ENCODE measurements at regions not wholly inside any gene's neighbourhood (a gene's known extent, or its start where the extent isn't known, plus 50 kb on each side); places are given as distances from the start of the nearest gene placed in this dataset.
"Not testable (repeated sequence)": the region's sequence is repeated elsewhere in the genome, so short reads cannot be mapped to it uniquely, and the experiment has no call there.

DNA sequence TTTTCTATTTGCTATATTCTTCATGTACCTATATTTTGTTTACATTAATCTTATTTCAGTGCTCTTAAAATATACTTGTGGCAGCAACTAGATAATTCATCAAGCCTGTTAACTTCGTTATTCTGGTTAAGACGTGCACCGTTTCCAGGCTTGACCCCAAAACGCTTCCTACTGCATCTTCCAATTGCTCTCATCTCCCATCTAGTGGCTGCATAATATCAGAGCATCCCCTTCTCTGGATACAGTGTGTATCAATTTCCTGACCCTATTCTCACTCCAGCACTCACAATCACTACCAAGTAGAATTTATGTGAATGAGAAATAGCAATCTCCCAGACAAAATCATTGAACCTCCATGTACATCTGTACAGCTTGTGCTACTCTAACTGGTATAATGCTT lies 1280.3 kb upstream of the B3GALT2 start:
- DNase-seq (ENCODE audit: low read depth, low spot score): no peak

DNA sequence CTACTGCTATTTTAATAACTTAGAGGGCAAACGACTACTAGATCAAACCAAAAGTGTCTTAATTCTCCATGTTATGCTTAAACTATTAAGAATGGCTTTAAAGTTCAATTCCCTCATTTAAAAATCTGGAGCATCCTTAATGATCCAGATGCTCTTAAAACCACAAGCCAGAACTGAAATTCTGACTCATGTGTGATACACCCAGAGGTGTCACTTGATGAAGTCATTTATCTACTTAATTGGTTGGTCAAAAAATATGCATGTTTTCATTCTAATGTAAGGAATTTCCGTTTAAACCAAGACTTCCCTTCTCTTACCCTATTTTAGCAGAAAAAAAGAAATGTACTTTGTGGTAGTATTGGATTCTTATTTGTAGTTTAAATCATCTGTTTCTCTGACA lies 1261.2 kb upstream of the B3GALT2 start:
- no peak for DNase-seq (ENCODE audit: low read depth, low spot score)

DNA sequence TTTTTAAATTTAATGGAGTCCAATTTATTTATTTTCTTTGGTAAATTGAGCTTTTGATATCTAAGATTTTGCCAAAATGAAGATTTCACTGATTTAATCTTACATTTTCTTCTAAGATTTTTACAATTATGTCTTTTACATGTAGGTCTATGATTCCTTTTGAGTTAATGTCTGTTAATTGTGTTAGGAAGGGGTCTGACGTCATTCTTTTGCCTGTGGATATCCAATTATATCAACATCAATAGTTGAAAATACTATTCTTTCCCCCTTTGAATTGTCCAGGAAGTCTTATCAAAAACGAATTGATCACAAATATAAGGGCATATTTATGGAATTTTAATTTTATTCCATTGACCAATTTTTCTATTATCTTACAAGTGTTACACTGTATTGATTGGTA lies 1258.8 kb upstream of the B3GALT2 start:
- no peak for DNase-seq (ENCODE audit: low read depth, low spot score)

DNA sequence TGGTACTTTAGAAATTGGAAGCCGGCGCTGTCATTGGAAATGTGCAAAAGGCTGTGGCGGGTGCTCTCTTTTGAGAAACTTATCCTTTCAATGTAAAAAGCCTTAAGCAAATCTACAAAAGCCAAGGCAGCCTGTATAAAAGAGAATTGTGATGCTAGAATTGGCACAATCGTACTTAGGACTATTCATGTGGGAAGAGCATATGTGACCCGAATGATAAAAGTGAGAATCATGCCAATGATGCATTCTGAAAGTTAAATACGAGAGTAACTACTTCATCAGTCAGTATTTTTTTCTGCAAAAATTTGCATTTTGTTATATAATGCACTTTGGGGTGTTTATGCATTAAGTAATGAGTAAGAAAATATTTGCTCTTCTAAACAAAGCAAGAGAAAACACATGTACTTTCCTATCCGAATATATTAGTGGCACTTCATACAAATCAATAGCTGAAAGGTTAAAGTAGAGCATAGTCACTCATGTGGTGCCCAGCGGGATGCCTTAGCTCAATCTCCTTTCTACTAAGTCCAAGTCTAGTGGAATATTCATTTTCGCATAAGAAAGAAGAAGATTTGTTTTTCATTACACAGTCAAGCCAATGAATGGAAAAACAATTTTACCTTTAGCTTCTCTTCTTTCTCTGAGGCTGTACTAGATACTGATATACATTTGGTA lies 1256.6 kb upstream of the B3GALT2 start:
- DNase-seq (ENCODE audit: low read depth, low spot score): no peak

DNA sequence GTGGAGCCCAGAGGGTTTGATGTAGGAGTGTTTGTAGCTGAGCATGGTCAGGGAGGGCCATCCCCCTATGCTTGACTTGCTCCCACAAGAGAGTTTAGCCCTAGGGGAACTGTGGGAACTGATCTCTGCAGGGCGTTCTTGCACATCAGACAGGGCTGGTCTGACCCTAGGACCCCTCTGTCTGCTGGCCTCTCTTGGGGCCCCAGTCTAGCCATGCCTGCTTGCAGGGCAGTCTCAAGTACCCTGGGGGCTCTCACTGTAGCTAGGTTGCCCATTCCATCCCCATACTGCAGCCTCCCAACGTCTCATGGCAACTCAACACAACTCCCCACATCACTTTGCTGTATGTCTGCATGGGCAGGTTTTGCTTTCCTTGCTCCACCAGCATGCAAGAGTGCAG lies 1250.7 kb upstream of the B3GALT2 start:
- DNase-seq (ENCODE audit: low read depth, low spot score): no peak

DNA sequence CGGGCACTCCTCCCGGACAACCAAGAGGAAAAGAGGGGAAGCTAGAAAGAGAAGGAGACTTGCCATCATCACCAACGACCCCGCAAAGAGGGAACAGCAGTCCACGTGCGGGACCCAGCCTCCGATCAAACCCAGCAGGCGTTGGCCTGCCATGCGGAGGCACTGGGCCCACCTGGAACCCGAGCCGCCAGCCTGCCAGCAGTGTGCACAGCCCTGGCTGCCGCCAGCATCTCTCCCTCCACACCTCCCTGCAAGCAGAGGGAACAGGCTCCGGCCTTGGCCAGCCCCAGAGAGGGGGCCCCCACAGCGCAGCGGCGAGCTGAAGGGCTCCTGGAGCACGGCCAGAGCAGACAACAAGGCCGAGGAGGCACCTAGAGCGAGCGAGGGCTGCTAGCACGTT lies 1244.7 kb upstream of the B3GALT2 start:
- DNase-seq (ENCODE audit: low read depth, low spot score): no peak

DNA sequence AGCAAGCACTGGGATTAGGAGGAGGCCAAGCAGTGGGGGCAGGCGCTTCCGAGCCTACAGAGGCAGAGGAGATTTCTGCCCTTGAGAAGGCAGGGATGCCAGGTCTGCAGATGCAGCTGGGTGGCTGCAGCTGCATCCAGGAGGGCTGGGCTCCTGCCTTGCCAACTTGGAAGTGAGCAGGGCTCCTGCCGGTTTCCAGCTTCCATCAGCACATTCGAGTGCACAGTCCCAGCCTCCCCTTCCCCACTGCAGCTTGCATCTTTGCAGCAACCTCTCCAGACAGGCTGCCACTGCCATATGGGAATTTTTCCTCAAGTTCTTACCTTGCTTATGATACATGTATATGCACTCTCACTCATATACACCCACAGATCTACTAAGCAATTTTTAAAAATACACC lies 1234.3 kb upstream of the B3GALT2 start:
- DNase-seq (ENCODE audit: low read depth, low spot score): no peak

DNA sequence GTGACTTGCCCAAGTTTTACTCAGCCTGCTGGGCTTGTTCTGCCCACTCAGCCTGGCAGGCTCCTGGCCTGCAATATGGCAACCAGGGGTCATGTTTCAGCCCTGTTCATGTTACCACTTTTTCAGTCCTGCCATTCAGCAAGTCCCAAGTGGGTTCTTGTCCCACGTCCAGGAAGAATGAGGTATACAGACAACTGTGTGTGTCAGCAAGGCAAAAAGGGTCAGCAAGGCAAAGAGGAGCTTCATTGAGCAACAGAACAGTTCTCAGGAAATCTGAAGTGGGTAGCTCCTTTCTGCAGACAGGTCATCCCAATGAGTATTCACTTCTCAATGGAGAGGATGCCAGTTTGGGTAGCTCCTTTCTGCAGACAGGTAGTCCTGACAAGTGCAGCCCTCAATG lies 1233.3 kb upstream of the B3GALT2 start:
- DNase-seq (ENCODE audit: low read depth, low spot score): no peak

DNA sequence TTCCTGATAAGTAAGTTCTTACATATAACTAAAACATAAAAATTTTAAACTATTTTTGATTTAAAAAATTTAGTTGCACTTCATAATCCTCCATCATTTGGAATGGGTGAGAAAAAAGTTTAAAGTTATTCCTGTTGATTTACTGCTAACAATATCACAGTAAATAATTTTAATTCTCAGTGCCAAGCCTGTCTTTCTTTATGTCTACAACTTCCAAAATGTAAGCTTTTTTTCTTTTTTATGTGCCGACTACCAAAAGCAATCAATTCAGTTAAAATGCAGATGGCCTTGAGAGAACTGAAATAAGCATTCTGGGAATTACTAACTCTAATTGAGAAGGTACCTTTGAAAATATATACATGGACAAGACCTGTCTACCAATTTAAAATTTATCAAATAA lies 1224.3 kb upstream of the B3GALT2 start:
- DNase-seq (ENCODE audit: low read depth, low spot score): no peak

DNA sequence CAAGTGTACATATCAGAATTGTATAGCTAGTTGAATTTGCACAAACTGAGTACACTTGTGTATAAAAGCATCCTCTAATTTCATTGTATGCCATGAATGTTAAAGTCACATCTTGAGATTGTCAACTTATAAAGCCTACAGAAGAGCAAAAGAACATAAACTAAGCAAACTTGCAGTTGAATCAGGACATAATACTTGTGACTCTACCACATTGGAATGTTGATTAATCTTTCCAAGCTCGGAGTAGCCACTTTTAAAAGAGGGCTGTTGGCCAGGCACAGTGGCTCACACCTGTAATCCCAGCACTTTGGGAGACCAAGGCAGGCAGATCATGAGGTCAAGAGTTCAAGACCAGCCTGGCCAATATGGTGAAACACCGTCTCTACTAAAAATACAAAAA lies 1220.8 kb upstream of the B3GALT2 start:
- DNase-seq (ENCODE audit: low read depth, low spot score): not testable (repeated sequence)

DNA sequence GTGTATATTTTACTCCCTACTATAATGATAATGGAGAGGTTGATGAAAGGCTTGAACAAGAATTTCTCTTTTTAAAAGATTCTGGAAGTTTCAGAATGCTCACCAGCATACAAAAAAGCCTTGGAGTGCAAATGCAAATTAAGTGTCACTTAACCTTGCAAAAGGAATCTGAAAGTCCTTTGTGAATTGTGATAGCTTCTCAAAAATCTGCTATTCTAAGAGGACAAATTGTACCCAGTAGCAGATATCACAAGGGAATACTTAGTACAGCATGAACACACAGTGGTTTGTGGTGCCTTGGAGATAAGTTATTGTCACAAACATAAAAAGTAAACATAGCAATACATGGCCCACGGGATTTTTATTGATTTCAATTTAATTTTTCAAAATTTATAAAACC lies 1208.3 kb upstream of the B3GALT2 start:
- DNase-seq (ENCODE audit: low read depth, low spot score): no peak

DNA sequence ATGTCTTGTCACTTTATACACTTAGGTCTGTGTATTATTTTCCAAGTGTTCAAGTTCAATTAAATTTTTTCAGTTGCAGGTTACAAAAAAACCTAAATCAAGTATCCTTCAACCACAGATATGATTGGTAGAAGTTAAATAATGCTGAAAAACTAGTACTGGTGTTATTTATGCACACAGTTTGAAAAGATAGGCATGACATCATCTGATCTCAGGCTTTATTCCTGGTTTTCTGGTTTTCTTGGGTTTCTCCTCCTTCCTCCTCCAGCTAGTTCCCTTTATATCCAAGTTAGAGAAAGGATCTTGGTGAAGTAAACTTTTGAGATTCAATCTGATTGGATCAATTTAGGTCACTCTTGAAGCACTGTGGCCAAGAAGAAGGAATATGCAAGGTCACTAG lies 1201.1 kb upstream of the B3GALT2 start:
- DNase-seq (ENCODE audit: low read depth, low spot score): no peak

DNA sequence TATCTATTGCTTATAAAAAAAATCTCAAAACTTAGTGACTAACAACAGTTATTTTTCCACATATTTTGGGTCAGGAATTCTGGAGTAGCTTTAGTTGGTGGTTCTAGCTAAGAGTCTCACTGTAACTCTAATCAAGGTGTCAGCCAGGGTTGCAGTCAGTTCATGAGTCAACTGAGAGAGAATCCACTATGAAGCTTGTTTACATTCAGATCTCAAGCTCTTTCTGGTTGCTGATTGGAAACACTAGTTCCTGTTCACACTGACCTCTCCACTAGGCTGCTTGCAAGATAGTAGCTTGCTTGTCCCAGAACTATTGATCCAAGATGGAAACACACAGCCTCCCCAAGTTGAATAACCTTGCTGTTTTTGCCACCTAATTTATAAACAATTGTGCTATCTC lies 1192.1 kb upstream of the B3GALT2 start:
- DNase-seq (ENCODE audit: low read depth, low spot score): no peak

DNA sequence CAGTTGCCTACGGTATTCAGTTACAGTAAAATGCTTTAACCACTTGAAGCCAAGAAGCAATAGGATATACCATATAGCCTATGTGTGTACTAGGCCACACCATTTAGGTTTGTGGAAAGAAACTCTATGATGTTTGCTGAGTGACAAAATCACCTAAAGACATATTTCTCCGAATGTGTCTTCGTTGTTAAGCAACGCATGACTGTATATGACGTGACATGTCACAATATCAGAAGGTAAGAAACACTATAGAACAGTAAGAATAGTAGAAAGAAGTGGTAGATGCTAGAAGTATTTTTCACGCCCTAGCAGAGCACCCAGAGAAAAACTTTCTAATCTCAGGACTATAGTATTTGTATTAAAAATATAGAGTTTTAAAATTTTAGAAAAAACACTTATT lies 1188.2 kb upstream of the B3GALT2 start:
- no peak for DNase-seq (ENCODE audit: low read depth, low spot score)

DNA sequence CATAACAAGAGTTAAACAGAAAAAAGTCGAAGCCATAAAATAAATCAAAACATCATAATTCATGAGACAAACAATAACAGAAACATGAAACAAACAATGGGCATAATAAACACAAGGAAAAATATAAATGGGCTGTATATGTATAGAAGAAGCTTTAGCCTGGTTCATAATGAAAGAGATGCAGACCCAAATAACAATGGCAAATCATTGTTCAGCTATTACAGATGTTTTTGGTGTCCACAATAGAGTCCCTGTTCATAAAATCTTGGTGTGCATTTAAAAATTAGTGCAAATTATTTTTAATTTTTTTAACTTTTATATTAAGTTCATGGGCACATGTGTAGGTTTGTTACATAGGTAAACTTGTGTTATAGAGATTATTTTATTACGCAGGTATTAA lies 1185.9 kb upstream of the B3GALT2 start:
- no peak for DNase-seq (ENCODE audit: low read depth, low spot score)

DNA sequence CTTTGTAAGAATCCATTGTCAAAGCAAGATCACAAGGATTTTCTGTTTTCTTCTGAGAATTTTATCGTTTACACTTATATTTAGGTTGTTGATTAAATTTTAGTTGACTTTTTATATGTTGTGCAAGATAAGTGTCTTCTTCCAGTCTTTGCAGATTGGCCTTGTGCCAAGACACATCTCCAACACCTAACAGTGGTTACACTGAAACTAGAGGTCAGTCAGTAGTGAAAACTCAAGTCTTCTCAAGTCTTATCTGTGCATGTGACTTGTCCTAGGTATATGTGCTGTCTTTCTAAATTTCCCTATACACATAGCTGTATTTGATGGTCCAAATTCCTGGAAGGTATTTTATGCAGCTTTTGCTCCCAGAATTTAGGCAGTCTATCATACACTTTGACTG lies 1183.2 kb upstream of the B3GALT2 start:
- no peak for DNase-seq (ENCODE audit: low read depth, low spot score)

DNA sequence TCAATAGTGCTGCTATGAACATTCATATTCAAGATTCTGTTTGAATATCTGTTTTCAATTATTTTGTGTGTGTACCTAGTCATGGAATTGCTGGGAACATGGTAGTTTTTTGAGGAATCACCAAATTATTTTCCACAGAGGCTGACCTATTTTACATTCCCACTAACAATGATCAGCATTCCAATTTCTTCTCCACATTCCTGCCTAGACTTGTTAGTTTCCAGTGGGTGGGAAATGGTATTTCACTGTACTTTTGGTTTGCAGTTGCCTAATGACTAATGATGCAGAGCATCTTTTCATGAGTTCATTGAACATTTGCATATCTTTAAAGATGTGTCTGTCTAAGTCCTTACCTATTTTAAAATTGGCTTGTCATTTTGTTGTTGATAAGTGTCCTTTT lies 1182.6 kb upstream of the B3GALT2 start:
- no peak for DNase-seq (ENCODE audit: low read depth, low spot score)

DNA sequence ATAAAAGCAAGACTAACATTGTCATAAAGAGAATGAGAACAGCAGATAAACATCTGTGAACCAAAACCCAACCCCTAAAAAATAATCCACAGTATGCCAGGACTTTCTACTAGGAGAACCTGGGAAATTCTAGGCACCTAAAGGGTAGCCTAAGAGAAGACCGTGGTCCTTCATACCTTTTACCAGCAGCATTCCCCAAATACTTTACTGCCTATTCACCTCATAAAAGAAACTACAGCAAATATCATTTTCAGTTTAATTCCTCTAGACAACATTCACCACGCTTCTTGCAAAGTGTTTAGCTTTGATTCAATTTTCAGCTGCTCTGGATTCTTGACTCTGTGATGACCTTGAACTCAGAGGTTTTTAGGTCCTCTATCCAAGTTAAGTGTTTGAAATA lies 1180.7 kb upstream of the B3GALT2 start:
- DNase-seq (ENCODE audit: low read depth, low spot score): no peak

DNA sequence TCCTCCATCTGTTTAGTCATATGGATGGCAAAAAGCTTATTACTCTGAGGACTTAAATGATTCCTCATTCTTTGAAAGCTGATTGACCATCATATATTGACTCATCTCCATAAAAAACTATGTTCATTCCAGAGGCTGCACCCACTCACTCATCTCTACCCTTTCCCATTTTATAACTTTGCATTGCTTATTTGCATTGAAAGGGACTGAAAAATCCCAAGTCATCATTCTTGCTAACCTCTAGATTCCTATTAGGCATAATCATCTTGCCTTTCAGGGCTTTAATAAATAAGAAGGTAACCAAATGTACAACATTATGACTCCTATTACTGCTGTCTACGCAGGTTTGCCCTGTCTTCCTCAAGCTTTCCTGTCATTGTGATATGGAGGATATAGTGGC lies 1180.3 kb upstream of the B3GALT2 start:
- no peak for DNase-seq (ENCODE audit: low read depth, low spot score)

DNA sequence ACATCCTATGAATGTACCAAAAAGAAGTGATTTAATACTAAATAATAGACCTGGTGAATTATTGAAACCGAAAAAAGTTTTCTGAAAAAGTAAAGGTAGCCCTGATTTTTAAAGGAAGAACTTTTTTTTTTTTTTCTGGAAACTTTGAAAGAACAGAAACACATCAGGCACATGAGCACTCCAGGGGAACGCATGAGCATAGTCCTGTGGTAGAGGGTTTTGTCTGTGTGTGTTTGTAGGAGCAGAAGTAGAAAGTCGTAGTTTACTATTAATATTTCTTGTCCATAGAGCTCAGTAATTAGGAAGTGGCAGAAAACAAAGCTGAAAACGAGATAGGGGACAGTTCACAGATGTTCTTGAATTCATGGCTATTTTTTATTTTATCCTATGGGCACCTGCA lies 1175.9 kb upstream of the B3GALT2 start:
- DNase-seq (ENCODE audit: low read depth, low spot score): no peak

DNA sequence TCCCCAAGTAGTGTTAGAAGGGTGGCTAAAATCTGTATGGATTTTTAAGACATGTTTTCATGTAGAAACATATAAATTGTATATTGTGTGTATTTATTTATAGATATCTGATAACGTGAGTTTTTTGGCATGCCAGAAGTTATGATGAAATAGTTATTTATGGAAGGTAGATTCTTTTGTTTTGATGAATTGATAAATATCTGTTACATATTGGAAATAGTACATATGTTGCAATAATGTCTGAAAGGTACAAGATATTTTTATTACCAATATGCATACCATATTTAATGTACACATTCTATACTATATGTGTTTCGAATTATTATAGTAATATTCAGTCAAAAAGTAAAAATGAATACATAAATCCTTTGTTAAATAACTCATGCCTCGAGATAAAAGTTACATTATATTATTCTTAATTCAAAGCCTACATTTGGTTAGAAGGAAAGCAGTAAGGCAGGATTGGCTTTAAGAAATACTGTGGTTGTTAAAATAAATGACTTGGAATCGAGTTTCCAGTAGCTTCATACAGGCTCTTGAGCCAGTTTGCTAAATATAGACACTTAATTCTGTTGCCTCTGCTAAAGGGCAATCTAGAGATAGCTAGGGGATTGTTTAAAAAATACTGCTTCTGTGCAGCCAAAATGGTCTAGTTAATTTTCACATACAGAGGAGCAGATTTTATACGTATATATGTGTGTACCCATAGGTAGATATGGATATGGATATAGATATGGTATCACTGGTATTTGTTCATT lies 1175.1 kb upstream of the B3GALT2 start:
- no peak for DNase-seq (ENCODE audit: low read depth, low spot score)

DNA sequence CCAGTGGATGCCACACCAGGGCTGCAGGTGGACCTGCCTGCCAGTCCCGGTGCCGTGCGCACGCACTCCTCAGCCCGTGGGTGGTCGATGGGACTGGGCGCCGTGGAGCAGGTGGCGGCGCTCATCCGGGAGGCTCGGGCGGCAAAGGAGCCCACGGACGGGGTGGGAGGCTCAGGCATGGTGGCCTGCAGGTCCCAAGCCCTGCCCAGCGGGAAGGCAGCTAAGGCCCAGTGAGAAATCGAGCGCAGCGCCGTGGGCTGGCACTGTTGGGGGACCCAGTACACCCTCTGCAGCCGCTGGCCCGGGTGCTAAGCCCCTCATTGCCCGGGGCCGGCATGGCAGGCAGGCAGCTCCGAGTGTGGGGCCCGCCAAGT lies 1171.8 kb upstream of the B3GALT2 start:
- DNase-seq (ENCODE audit: low read depth, low spot score): no peak

DNA sequence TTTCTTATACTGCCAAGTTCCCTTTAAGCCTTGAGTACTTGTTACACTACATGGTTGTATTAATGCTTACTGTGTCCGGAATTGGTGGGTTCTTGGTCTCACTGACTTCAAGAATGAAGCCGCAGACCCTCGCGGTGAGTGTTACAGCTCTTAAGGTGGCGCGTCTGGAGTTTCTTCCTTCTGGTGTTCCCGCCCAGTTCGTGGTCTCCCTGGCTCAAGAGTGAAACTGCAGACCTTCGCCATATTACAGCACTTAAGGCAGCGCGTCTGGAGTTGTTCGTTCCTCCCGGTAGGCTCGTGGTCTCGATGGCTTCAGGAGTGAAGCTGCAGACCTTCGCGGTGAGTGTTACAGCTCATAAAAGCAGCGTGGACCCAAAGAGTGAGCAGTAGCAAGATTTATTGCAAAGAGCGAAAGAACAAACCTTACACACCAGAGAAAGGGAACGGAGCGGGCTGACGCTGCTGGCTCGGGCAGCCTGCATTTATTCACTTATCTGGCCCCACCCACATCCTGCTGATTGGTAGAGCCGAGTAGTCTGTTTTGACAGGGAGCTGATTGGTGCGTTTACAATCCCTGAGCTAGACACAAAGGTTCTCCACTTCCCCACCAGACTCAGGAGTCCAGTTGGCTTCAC lies 1171.3 kb upstream of the B3GALT2 start:
- DNase-seq (ENCODE audit: low read depth, low spot score): not testable (repeated sequence)
